Activated CD8-positive, alpha-beta memory T cell treated with anti-CD3 and anti-CD28 coated beads for 1 hour (primary cell): ENCODE measurements at regions not wholly inside any gene's neighbourhood (a gene's known extent, or its start where the extent isn't known, plus 50 kb on each side); places are given as distances from the start of the nearest gene placed in this dataset.

Experiments
- DNase-seq, 2 donors: peaks; one replicate each; pipeline ENCODE4 v3.0.0-alpha.2; 2020; ENCODE audit warnings: low read depth in 1 of 2; ENCODE audit errors: extremely low read depth in 1 of 2

- DNase-seq = no peak
Observed at GRCh38 chr16:56140645-56141044, 50.6 kb upstream of the GNAO1 start.

GRCh38 chr16:56137269-56137668 lies 54.0 kb upstream of the GNAO1 start:
- DNase-seq = no peak

GRCh38 chr16:56136256-56136655 lies 55.0 kb upstream of the GNAO1 start:
- DNase-seq = no peak

GRCh38 chr16:56134790-56135189 lies 56.5 kb upstream of the GNAO1 start:
- no peak for DNase-seq

- DNase-seq = no peak
Observed at GRCh38 chr16:56125922-56126321, 65.4 kb upstream of the GNAO1 start.

GRCh38 chr16:56122251-56122650 lies 69.0 kb upstream of the GNAO1 start:
- DNase-seq = no peak

GRCh38 chr16:56121156-56121500 lies 70.2 kb upstream of the GNAO1 start:
- no peak for DNase-seq

GRCh38 chr16:56120447-56121155 lies 70.7 kb upstream of the GNAO1 start:
- DNase-seq = no peak

GRCh38 chr16:56119133-56119532 lies 72.2 kb upstream of the GNAO1 start:
- DNase-seq = no peak

GRCh38 chr16:56116577-56116964 lies 74.7 kb upstream of the GNAO1 start:
- no peak for DNase-seq

GRCh38 chr16:56115817-56116576 lies 75.3 kb upstream of the GNAO1 start:
- DNase-seq = no peak

- no peak for DNase-seq
Observed at GRCh38 chr16:56113223-56113622, 78.1 kb upstream of the GNAO1 start.

- DNase-seq = no peak
Observed at GRCh38 chr16:56111100-56111499, 80.2 kb upstream of the GNAO1 start.

GRCh38 chr16:56109994-56110393 lies 81.3 kb upstream of the GNAO1 start:
- DNase-seq = no peak

GRCh38 chr16:56109205-56109604 lies 82.1 kb upstream of the GNAO1 start:
- DNase-seq = no peak

- no peak for DNase-seq
Observed at GRCh38 chr16:56108724-56109123, 82.6 kb upstream of the GNAO1 start.

- DNase-seq = no peak
Observed at GRCh38 chr16:56108056-56108471, 83.2 kb upstream of the GNAO1 start.

- DNase-seq = no peak
Observed at GRCh38 chr16:56106527-56106926, 84.8 kb upstream of the GNAO1 start.

GRCh38 chr16:56102906-56103305 lies 88.4 kb upstream of the GNAO1 start:
- no peak for DNase-seq

GRCh38 chr16:56102183-56102686 lies 89.1 kb upstream of the GNAO1 start:
- no peak for DNase-seq

- no peak for DNase-seq
Observed at GRCh38 chr16:56101480-56101879, 89.8 kb upstream of the GNAO1 start.

- no peak for DNase-seq
Observed at GRCh38 chr16:56097306-56097705, 94.0 kb upstream of the GNAO1 start.
